HEK293T (cell line): ENCODE measurements at regions not wholly inside any gene's neighbourhood (a gene's known extent, or its start where the extent isn't known, plus 50 kb on each side); places are given as distances from the start of the nearest gene placed in this dataset.

Source experiments
- ARNT ChIP-seq: fragments of 450-650 bp; IDR thresholded peaks from 2 replicates; pipeline ENCODE4 v1.6.1; 2017; ENCODE audit warnings: mild to moderate bottlenecking
- BHLHE40 ChIP-seq: fragments of 450-650 bp; IDR thresholded peaks from 2 replicates; pipeline ENCODE4 v1.6.1; 2016; ENCODE audit warnings: mild to moderate bottlenecking, moderate library complexity, borderline replicate concordance
- CTBP1 ChIP-seq: fragments of 450-650 bp; IDR thresholded peaks from 2 replicates; pipeline ENCODE4 v1.6.1; 2016; ENCODE audit warnings: borderline replicate concordance
- ELF4 ChIP-seq: fragments of 450-650 bp; IDR thresholded peaks from 2 replicates; pipeline ENCODE4 v1.6.1; 2017; ENCODE audit warnings: antibody characterized with exemption
- FOXA1 ChIP-seq: fragments of 450-650 bp; IDR thresholded peaks from 2 replicates; pipeline ENCODE4 v1.6.1; 2016; ENCODE audit warnings: mild to moderate bottlenecking
- HDGF ChIP-seq: fragments of 450-650 bp; IDR thresholded peaks from 2 replicates; pipeline ENCODE4 v1.6.1; 2017; ENCODE audit warnings: antibody characterized with exemption, borderline replicate concordance
- L3MBTL2 ChIP-seq: fragments of 450-650 bp; conservative IDR thresholded peaks from 2 replicates; pipeline ENCODE4 v1.6.1; 2016; ENCODE audit warnings: mild to moderate bottlenecking
- LEF1 ChIP-seq: fragments of 450-650 bp; IDR thresholded peaks from 2 replicates; pipeline ENCODE4 v1.6.1; 2017; ENCODE audit warnings: mild to moderate bottlenecking, borderline replicate concordance
- NFRKB ChIP-seq: fragments of 450-650 bp; IDR thresholded peaks from 2 replicates; pipeline ENCODE4 v1.6.1; 2016; ENCODE audit warnings: mild to moderate bottlenecking, moderate library complexity
- PKNOX1 ChIP-seq: fragments of 450-650 bp; IDR thresholded peaks from 2 replicates; pipeline ENCODE4 v1.6.1; 2016
- SP1 ChIP-seq: fragments of 450-650 bp; IDR thresholded peaks from 2 replicates; pipeline ENCODE4 v1.6.1; 2017
- SUZ12 ChIP-seq: fragments of 450-650 bp; IDR thresholded peaks from 2 replicates; pipeline ENCODE4 v1.6.1; 2016; ENCODE audit warnings: mild to moderate bottlenecking
- TARDBP ChIP-seq: fragments of 450-650 bp; IDR thresholded peaks from 2 replicates; pipeline ENCODE4 v1.6.1; 2016

DNA sequence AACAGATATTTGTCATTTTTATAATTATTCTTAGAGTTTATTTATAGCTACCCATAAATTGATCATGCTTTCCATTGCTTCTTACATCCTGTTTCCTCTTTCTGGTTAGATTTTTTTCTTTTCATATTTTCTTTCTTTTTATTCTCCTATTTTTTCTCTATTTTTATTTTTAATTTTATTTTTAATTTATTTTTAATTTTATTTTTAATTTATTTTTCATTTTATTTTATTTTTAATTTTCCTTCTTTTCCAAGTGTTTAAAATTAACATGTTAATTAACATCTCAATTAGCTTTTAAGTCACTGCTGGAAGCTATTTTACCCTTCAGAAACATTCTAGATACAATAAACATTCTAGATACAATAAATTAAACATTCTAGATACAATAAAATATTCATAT lies 269.6 kb downstream of the B3GLCT start:
- no peak for TF ChIP-seq FOXA1
- no peak for TF ChIP-seq LEF1
- TF ChIP-seq L3MBTL2: no peak
- no peak for TF ChIP-seq SP1
- no peak for TF ChIP-seq CTBP1
- no peak for TF ChIP-seq ARNT
- no peak for TF ChIP-seq NFRKB
- TF ChIP-seq TARDBP: no peak
- no peak for TF ChIP-seq PKNOX1
- no peak for TF ChIP-seq BHLHE40
- no peak for TF ChIP-seq SUZ12
- no peak for TF ChIP-seq HDGF
- TF ChIP-seq ELF4: no peak
